K562 (cell line): ENCODE measurements at regions not wholly inside any gene's neighbourhood (a gene's known extent, or its start where the extent isn't known, plus 50 kb on each side); places are given as distances from the start of the nearest gene placed in this dataset.

Experiments
- ATAC-seq: fragments of 200-7000 bp; cut with Tn5 transposase; 3 replicates; pipeline ENCODE4 v1.9.1; 2020; ENCODE audit warnings: moderate library complexity
- BruUV-seq: library from RNA; stranded (reverse); fragments of 400-500 nt; replicated peaks from 2 replicates; lab custom pipeline; 2021; lab: Mats Ljungman, UMichigan
- CTCF ChIA-PET: fragments of 300-600 bp; formaldehyde crosslinking; extraction: SDS; loops from one replicate; lab custom pipeline; 2021; ENCODE audit warnings: low intra/inter-chr PET ratio; lab: Yijun Ruan, JAX
- POLR2A ChIA-PET: fragments of 300-600, 350-650 bp; sonication (Branson Sonifier 250); formaldehyde crosslinking; extraction: SDS; loops from one replicate; lab custom pipeline; 2021; ENCODE audit warnings: antibody characterized with exemption, inconsistent platforms; lab: Yijun Ruan, JAX
- DNase-seq, 4 experiments: peaks; one replicate each; pipeline versions ENCODE4 v3.0.0 to v3.0.0-alpha.2; 2011 to 2018; ENCODE audit warnings: low spot score in 3 of 4, mixed read lengths in 3 of 4; ENCODE audit errors: extremely low read depth in 1 of 4
- FAIRE-seq: peaks from 2 replicates; lab custom pipeline; 2011; peaks lifted over from hg19 to GRCh38; lab: Jason Lieb, UNC
- H2AFZ ChIP-seq: 2 replicates; pipeline ENCODE4 v1.6.0; 2011; ENCODE audit warnings: low read depth, low read length, control low read depth, inconsistent platforms
- H3K27ac ChIP-seq: fragments of 200-600 bp; 3 replicates; pipeline ENCODE4 v1.8.0; 2011; ENCODE audit warnings: low read depth, mild to moderate bottlenecking, control low read depth, inconsistent platforms, low read length, moderate library complexity, mixed read lengths; ENCODE audit errors: extremely low read depth
- H3K27me3 ChIP-seq, 2 experiments: fragments of 300-600 bp in 1 of 2; 2 replicates in 1 of 2; 3 replicates in 1 of 2; pipeline versions ENCODE4 v1.6.0 to v1.8.0; 2011; ENCODE audit warnings: inconsistent platforms in 2 of 2, low read length in 2 of 2, mild to moderate bottlenecking in 1 of 2, mixed read lengths in 1 of 2, moderate library complexity in 1 of 2; ENCODE audit not compliant: control insufficient read depth in 2 of 2, insufficient read depth in 2 of 2
- H3K36me3 ChIP-seq: fragments of 300-600 bp; 3 replicates; pipeline ENCODE4 v1.8.0; 2011; ENCODE audit warnings: mild to moderate bottlenecking, low read length, inconsistent platforms; ENCODE audit not compliant: control insufficient read depth, insufficient read depth
- H3K4me1 ChIP-seq, 2 experiments: fragments of 200-600 bp in 1 of 2; replicated peaks in 1 of 2; 2 replicates in 1 of 2; 3 replicates in 1 of 2; pipeline versions ENCODE4 v1.5.1 to v1.8.0; 2011; ENCODE audit warnings: inconsistent platforms in 2 of 2, low read length in 2 of 2, mild to moderate bottlenecking in 1 of 2, mixed read lengths in 1 of 2, moderate library complexity in 1 of 2; ENCODE audit not compliant: control insufficient read depth in 2 of 2, insufficient read depth in 2 of 2
- H3K4me2 ChIP-seq: 2 replicates; pipeline ENCODE4 v1.6.1; 2011; ENCODE audit warnings: low read length, control low read depth, inconsistent platforms, mixed read lengths; ENCODE audit not compliant: insufficient read depth
- H3K4me3 ChIP-seq: fragments of 200-600 bp; sonication (generic), shearing (Covaris generic); 2 replicates; pipeline ENCODE4 v1.5.1; 2016; ENCODE audit warnings: control low read depth, inconsistent platforms
- H3K79me2 ChIP-seq: fragments of 200-600 bp; 3 replicates; pipeline ENCODE4 v1.8.0; 2011; ENCODE audit warnings: low read length, inconsistent platforms; ENCODE audit not compliant: control insufficient read depth, insufficient read depth
- H3K9ac ChIP-seq, 2 experiments: 2 replicates each; pipeline versions ENCODE4 v1.6.0 to v1.6.1; 2011; ENCODE audit warnings: low read depth in 2 of 2, low read length in 2 of 2, control low read depth in 1 of 2, inconsistent platforms in 1 of 2, mild to moderate bottlenecking in 1 of 2, mixed read lengths in 1 of 2; ENCODE audit not compliant: insufficient read depth in 1 of 2
- H3K9me1 ChIP-seq: one replicate; pipeline ENCODE4 v1.6.0; 2011; ENCODE audit warnings: inconsistent platforms, mild to moderate bottlenecking, low read length, moderate library complexity; ENCODE audit not compliant: control insufficient read depth, insufficient read depth
- H3K9me3 ChIP-seq: replicated peaks from 2 replicates; pipeline ENCODE4 v1.5.1; 2011; ENCODE audit warnings: low read depth, low read length, inconsistent platforms; ENCODE audit not compliant: control insufficient read depth, insufficient read depth
- H4K20me1 ChIP-seq: replicated peaks from 2 replicates; pipeline ENCODE4 v1.6.1; 2011; ENCODE audit warnings: low read length, inconsistent platforms, mixed read lengths; ENCODE audit not compliant: control insufficient read depth, insufficient read depth
- CREB3L1 ChIP-seq: fragments of 450-650 bp; IDR thresholded peaks from 2 replicates; pipeline ENCODE4 v1.6.1; 2014; ENCODE audit warnings: low read depth, mild to moderate bottlenecking, moderate library complexity, borderline replicate concordance
- ETS1 ChIP-seq: conservative IDR thresholded peaks from 2 replicates; pipeline ENCODE4 v1.6.1; 2011; ENCODE audit warnings: low read depth, mild to moderate bottlenecking, low read length; ENCODE audit not compliant: control insufficient read depth
- HMG20B ChIP-seq: fragments of 250-450 bp; sonication (Bioruptor Pico); IDR thresholded peaks from 2 replicates; pipeline ENCODE4 v1.5.0; 2021; ENCODE audit warnings: mild to moderate bottlenecking
- JUNB ChIP-seq: fragments of 450-650 bp; formaldehyde crosslinking; conservative IDR thresholded peaks from 2 replicates; pipeline ENCODE4 v1.4.0; 2020; ENCODE audit warnings: mild to moderate bottlenecking
- NELFE ChIP-seq: IDR thresholded peaks from 2 replicates; pipeline ENCODE4 v1.6.1; 2011; ENCODE audit warnings: mild to moderate bottlenecking; ENCODE audit not compliant: insufficient read depth, insufficient read length
- ZBTB40 ChIP-seq, 2 experiments: fragments of 450-650 bp in 1 of 2; sonication (generic) in 1 of 2; formaldehyde crosslinking in 1 of 2; IDR thresholded peaks; 2 replicates each; pipeline versions ENCODE4 v1.7.1 to v1.9.0; 2016 to 2022; ENCODE audit warnings: inconsistent platforms in 1 of 2, mild to moderate bottlenecking in 1 of 2, missing genetic modification reagents in 1 of 2
- ZBTB43 ChIP-seq: sonication (generic); formaldehyde crosslinking; IDR thresholded peaks from 2 replicates; pipeline ENCODE4 v1.8.0; 2023; ENCODE audit warnings: mild to moderate bottlenecking, missing genetic modification reagents
- ZNF384 ChIP-seq: IDR thresholded peaks from 2 replicates; pipeline ENCODE4 v1.6.1; 2012; ENCODE audit warnings: low read depth, low read length, improper control_type of control experiment
- WGBS: fragments of 100-300 bp; shearing (Covaris generic); methylation state at CpG from one replicate; pipeline ENCODE4 v1.1.6; 2016; ENCODE audit warnings: low coverage, mixed read lengths; ENCODE audit not compliant: insufficient coverage; ENCODE audit errors: missing lambda C conversion rate; 5-methylcytosine and 5-hydroxymethylcytosine counted together
- in situ Hi-C: fragments of 300-500 bp; cut with MboI; formaldehyde crosslinking; loops from 4 replicates; pipeline ENCODE4 v1.15.0; 2018; ENCODE audit warnings: inconsistent platforms, mixed read lengths
- intact Hi-C: fragments of 100-400 bp; cut with micrococcal nuclease; formaldehyde crosslinking; loops from 2 replicates; pipeline ENCODE4 v1.14.2; 2022

GRCh38 chr10:33657913-33658312, 323.4 kb upstream of the NRP1 start:
- BruUV-seq = no TSS peak
- Histone ChIP-seq H3K4me3 (no peak overlapping the region), H3K36me3 (no peaks in the 10 kb centered on the region), H3K4me2 (no peak overlapping the region), H4K20me1 (no peaks in the 10 kb centered on the region), H3K9ac (no peak overlapping the region), H3K9me3 (no peaks in the 10 kb centered on the region), H3K79me2 (no peaks in the 10 kb centered on the region), H3K27me3 (no peaks in the 10 kb centered on the region), H2AFZ (no peak overlapping the region), H3K4me1 (no peaks in the 10 kb centered on the region), H3K9me1 (no peaks in the 10 kb centered on the region), H3K27ac (no peak overlapping the region)
- FAIRE-seq = no peak
- CTCF ChIA-PET = no interaction called here
- intact Hi-C loops = no loop called here
- POLR2A ChIA-PET = no interaction called here
- ATAC-seq = no peak
- 0% methylated on average over 3 of the region's 3 CpGs for WGBS
- no peak for TF ChIP-seq ZNF384
- TF ChIP-seq ETS1 = no peak
- TF ChIP-seq NELFE = no peak
- TF ChIP-seq JUNB (CRISPR knock-in tag) = no peak
- TF ChIP-seq ZBTB43 = no peak
- peak; percentile 76 for TF ChIP-seq ZBTB40 (IDR thresholded peaks at IDR 0.05)
- TF ChIP-seq ZBTB40 (CRISPR knock-in tag; IDR thresholded peaks at IDR 0.05) = no peak
- no peak for TF ChIP-seq CREB3L1
- no peak for TF ChIP-seq HMG20B
- no peak for DNase-seq
- in situ Hi-C loops = no loop called here
